ENCODE measurements at regions not wholly inside any gene's neighbourhood (a gene's known extent, or its start where the extent isn't known, plus 50 kb on each side); places are given as distances from the start of the nearest gene placed in this dataset.

DNA sequence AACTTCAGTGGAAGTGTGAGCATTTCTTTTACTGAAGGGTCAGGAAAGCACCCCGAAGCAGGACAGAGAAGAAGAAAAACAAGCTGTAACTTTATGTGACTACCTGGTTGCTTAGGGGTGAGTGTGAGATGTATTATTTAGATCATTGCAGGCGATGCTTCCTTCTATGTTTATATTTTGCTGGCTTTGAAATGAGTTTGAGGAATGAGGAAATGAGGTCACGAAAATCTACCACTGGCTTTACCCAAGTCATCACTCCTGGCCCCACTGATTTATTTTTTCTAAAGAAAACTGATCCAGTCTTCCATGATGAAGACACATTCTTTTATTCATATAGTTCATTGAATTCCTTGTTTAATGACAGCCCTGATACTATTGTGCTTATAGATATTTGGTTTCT, 716.6 kb upstream of the FZD8 start:
- Histone ChIP-seq H2AFZ (ENCODE audit: low read length) (peak overlapping the region; percentile 30), H3K4me2 (ENCODE audit: insufficient read depth, low read length) (no peak overlapping the region), H4K20me1 (ENCODE audit: insufficient read depth, low read length) (no peaks in the 10 kb centered on the region), H3K4me3 (ENCODE audit: insufficient read depth, low read length) (no peak overlapping the region), H3K4me1 (ENCODE audit: insufficient read depth, low read length) (no peaks in the 10 kb centered on the region), H3K9me3 (ENCODE audit: low read depth, low read length) (no peaks in the 10 kb centered on the region), H3K27ac (ENCODE audit: low read depth, low read length) (no peak overlapping the region), H3K36me3 (ENCODE audit: insufficient read depth, low read length) (no peaks in the 10 kb centered on the region), H3K27me3 (ENCODE audit: insufficient read depth, low read length) (no peaks in the 10 kb centered on the region), H3K79me2 (ENCODE audit: insufficient read depth, low read length) (no peaks in the 10 kb centered on the region)
- TF ChIP-seq, protein P1, sequence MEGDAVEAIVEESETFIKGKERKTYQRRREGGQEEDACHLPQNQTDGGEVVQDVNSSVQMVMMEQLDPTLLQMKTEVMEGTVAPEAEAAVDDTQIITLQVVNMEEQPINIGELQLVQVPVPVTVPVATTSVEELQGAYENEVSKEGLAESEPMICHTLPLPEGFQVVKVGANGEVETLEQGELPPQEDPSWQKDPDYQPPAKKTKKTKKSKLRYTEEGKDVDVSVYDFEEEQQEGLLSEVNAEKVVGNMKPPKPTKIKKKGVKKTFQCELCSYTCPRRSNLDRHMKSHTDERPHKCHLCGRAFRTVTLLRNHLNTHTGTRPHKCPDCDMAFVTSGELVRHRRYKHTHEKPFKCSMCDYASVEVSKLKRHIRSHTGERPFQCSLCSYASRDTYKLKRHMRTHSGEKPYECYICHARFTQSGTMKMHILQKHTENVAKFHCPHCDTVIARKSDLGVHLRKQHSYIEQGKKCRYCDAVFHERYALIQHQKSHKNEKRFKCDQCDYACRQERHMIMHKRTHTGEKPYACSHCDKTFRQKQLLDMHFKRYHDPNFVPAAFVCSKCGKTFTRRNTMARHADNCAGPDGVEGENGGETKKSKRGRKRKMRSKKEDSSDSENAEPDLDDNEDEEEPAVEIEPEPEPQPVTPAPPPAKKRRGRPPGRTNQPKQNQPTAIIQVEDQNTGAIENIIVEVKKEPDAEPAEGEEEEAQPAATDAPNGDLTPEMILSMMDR (IDR thresholded peaks at IDR 0.05; ENCODE audit: extremely low read depth, low read depth, low read length) = no peak
- DNase-seq (ENCODE audit: insufficient read length, low spot score, missing footprints) = no peak

DNA sequence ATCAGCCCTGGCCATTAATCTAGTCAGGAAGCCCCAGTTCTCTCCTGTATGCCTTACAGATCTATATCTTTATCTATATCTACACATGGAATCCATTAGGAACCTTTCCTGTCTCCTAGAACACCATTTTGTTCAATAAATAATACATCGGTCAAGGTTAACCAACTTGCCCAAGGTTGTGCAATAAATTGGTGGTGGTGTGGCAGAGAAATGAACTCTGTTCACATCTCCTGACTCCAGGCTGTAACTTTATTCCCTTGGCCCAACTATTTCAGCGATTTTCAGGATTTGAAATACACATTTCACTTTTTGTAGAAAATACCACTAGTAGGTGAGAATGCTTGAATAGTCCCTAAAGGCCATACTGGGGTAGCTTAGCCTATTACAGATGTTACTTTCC, 712.5 kb upstream of the FZD8 start:
- TF ChIP-seq, protein P1 (IDR thresholded peaks at IDR 0.05; ENCODE audit: extremely low read depth, low read depth, low read length) = no peak
- Histone ChIP-seq H3K4me2 (ENCODE audit: insufficient read depth, low read length) (no peak overlapping the region), H3K27me3 (ENCODE audit: insufficient read depth, low read length) (no peaks in the 10 kb centered on the region), H2AFZ (ENCODE audit: low read length) (no peak overlapping the region), H3K9me3 (ENCODE audit: low read depth, low read length) (no peaks in the 10 kb centered on the region), H3K79me2 (ENCODE audit: insufficient read depth, low read length) (no peaks in the 10 kb centered on the region), H3K4me1 (ENCODE audit: insufficient read depth, low read length) (peaks cover 5% of the 10 kb centered on the region), H4K20me1 (ENCODE audit: insufficient read depth, low read length) (no peaks in the 10 kb centered on the region), H3K27ac (ENCODE audit: low read depth, low read length) (no peak overlapping the region), H3K4me3 (ENCODE audit: insufficient read depth, low read length) (no peak overlapping the region), H3K36me3 (ENCODE audit: insufficient read depth, low read length) (no peaks in the 10 kb centered on the region)
- peak; percentile 68 for DNase-seq (ENCODE audit: insufficient read length, low spot score, missing footprints)

DNA sequence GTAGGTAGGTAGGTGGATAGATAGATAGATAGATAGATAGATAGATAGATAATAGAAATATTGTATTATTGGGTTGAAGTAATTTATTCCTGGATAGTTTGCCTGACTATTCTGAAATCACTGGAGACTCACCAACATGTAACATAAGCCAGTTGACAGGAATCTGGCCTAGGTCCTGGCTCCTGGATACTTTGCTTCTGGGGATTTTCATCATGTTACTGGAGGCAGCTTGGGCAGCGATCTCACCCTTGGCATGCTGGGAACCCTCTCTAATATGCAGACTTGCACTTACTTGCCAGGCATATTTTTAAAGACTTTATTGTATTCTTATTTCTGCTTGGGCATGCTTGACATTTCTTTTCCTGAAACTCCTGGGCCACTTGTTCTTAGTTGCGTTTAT, 709.1 kb upstream of the FZD8 start:
- DNase-seq (ENCODE audit: insufficient read length, low spot score, missing footprints) = no peak

DNA sequence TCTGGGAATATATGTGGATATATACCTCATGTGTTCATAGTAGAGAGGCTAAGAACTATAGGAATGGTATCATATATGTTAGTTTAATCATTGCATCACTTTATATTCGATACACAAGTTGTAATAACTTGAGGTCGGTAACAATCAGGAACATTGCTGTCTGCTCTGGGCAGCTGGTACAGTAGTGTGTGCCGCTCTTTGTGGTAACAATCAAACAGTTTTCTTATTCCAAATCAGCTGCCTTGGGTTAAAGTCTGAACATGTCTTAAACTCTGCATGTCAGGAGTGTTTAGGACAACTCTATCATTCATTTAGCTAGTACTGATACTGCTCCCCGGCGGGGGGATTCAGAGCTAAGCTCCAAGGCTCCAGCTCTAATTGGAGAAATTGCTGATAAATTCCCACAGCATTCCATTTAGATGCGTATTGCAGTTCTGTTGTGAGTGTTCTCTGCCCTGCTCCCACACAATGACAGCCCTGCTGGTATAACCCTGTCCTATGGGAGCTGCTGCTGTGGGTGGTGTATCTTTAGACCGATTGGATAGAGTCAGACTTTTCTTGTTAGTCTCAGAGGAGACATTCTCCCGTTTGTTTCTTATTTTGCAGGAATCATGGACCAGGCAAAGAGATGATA, 707.5 kb upstream of the FZD8 start:
- peak; percentile 93 for DNase-seq (ENCODE audit: insufficient read length, low spot score, missing footprints)
- Histone ChIP-seq H3K79me2 (ENCODE audit: insufficient read depth, low read length) (no peaks in the 10 kb centered on the region), H3K36me3 (ENCODE audit: insufficient read depth, low read length) (no peaks in the 10 kb centered on the region), H3K27ac (ENCODE audit: low read depth, low read length) (peak overlapping the region; percentile 79), H4K20me1 (ENCODE audit: insufficient read depth, low read length) (no peaks in the 10 kb centered on the region), H3K4me1 (ENCODE audit: insufficient read depth, low read length) (peaks cover 27% of the 10 kb centered on the region), H3K9me3 (ENCODE audit: low read depth, low read length) (no peaks in the 10 kb centered on the region), H2AFZ (ENCODE audit: low read length) (peak overlapping the region; percentile 79), H3K4me3 (ENCODE audit: insufficient read depth, low read length) (peak overlapping the region; percentile 17), H3K27me3 (ENCODE audit: insufficient read depth, low read length) (no peaks in the 10 kb centered on the region), H3K4me2 (ENCODE audit: insufficient read depth, low read length) (peak overlapping the region; percentile 71)
- TF ChIP-seq, protein P1 (IDR thresholded peaks at IDR 0.05; ENCODE audit: extremely low read depth, low read depth, low read length) = no peak

More for the DNA sequence above, 709.1 kb upstream of the FZD8 start:
- Histone ChIP-seq H3K4me2 (ENCODE audit: insufficient read depth, low read length) (no peak overlapping the region), H2AFZ (ENCODE audit: low read length) (no peak overlapping the region), H3K27ac (ENCODE audit: low read depth, low read length) (no peak overlapping the region), H3K27me3 (ENCODE audit: insufficient read depth, low read length) (no peaks in the 10 kb centered on the region), H3K9me3 (ENCODE audit: low read depth, low read length) (no peaks in the 10 kb centered on the region), H4K20me1 (ENCODE audit: insufficient read depth, low read length) (no peaks in the 10 kb centered on the region), H3K36me3 (ENCODE audit: insufficient read depth, low read length) (no peaks in the 10 kb centered on the region), H3K4me3 (ENCODE audit: insufficient read depth, low read length) (no peak overlapping the region), H3K79me2 (ENCODE audit: insufficient read depth, low read length) (no peaks in the 10 kb centered on the region), H3K4me1 (ENCODE audit: insufficient read depth, low read length) (peaks cover 12% of the 10 kb centered on the region)
- TF ChIP-seq, protein P1 (IDR thresholded peaks at IDR 0.05; ENCODE audit: extremely low read depth, low read depth, low read length) = no peak

All from osteoblast (primary cell).